AG09319 (cell line): ENCODE measurements at regions not wholly inside any gene's neighbourhood (a gene's known extent, or its start where the extent isn't known, plus 50 kb on each side); places are given as distances from the start of the nearest gene placed in this dataset.

Experiments
- DNase-seq: peaks from one replicate; pipeline ENCODE4 v3.0.0-alpha.2; 2010; ENCODE audit warnings: low read depth; ENCODE audit errors: extremely low read depth
- TF ChIP-seq, protein P1 (sequence below): IDR thresholded peaks from 2 replicates; pipeline ENCODE4 v1.5.1; 2011; ENCODE audit warnings: low read depth, mild to moderate bottlenecking, inconsistent platforms, low read length, moderate library complexity

DNA sequence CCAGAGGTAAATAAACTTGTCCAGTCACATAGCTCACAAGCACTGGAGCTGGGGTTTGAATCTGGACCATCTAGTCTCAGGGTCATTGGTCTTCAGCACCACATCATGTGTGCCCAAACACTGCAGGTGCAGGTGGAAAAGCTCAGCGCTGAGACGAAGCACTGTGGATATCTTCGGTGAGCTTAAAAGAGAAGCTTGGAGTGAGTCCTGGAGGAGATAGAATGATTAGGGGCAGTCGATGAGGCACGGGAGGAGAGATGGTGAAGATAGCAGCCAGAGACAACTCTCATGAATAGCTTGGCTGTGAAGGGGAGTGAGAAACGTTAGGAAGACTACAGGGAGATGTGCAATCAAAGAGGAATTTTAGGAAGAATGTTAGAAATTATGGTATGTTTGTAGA is 389.3 kb downstream of the FGF9 start:
- TF ChIP-seq, protein P1, sequence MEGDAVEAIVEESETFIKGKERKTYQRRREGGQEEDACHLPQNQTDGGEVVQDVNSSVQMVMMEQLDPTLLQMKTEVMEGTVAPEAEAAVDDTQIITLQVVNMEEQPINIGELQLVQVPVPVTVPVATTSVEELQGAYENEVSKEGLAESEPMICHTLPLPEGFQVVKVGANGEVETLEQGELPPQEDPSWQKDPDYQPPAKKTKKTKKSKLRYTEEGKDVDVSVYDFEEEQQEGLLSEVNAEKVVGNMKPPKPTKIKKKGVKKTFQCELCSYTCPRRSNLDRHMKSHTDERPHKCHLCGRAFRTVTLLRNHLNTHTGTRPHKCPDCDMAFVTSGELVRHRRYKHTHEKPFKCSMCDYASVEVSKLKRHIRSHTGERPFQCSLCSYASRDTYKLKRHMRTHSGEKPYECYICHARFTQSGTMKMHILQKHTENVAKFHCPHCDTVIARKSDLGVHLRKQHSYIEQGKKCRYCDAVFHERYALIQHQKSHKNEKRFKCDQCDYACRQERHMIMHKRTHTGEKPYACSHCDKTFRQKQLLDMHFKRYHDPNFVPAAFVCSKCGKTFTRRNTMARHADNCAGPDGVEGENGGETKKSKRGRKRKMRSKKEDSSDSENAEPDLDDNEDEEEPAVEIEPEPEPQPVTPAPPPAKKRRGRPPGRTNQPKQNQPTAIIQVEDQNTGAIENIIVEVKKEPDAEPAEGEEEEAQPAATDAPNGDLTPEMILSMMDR: no peak
- no peak for DNase-seq

DNA sequence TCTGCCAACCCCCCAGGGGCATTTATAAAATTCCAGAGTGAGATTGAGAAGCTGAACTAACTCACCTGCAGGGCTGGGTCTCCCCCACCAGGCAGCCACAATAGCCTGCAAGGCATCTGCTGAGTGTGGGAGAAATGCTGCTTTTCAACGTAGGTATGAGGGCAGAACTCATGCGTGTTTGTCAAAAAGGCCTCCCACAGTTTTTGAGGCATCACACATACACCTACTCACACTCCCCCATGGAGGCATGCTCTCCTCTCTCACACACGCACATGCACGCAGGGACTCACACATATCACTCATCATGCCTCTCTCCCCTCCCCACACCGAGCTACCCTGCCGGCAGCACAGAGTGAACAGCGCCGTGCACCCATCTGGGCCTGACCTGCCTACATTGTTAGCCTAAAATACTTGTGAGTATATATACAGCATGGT is 390.5 kb downstream of the FGF9 start:
- DNase-seq: no peak
- TF ChIP-seq, protein P1: no peak

DNA sequence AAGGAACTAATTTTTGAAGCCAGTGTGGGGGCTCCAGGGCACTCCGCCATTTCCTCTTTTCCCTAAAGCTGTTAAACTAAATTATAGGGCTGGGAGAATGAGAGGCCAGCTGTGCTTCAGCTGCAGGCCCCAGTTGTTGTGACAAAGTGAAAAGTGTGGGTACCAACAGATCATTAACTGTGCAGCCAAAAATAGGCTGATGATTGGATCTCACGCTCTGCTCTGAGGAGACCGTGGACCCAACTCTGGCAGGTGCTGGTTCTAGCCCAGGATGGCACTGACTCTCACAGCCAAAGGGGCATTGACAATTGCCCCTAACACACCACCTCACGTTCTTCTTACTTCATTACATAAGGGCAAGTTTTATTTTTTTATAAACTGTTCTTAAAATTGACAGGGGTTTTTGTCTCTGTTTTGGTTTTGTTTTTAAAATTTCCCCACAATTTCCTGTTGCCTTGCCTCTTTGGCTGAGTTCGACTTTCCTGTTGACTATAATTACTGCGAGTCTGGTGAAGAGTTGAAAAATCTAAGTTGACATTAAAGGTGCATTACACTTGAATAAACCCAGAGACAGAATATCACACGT is 391.0 kb downstream of the FGF9 start:
- DNase-seq: no peak
- TF ChIP-seq, protein P1: no peak

DNA sequence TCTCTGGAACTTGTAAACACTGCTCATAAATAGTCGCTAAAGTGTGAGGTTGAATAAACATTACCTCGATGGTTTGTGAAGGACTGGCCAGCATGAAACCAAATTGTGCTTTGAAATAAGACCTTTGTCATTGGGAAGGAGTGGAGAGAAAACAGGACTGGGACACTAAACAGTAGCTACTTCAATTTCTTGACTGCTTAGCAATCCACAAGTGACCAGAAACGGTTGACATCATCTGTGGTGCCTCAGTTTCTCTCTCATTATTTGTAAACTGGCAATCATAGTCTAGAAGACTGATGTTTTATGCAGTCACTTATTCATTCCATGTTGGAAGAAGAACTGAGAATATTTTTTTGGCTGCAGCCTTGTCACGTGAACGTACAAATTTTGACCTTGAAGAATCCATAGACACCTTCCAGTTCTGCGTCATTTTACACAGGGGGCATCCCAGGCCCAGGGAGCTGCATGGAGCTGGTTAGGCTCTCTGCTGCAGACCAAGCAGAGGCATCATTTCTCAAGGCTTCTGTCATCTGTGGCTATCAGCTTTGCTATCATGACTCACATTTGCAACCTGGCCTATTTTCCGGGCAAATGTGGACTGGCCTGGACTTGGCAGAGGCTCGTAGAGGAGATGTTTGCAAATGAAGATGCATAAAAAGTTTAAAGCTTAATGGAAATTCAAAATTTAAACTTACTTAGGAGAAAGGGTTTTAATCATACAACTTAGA is 391.8 kb downstream of the FGF9 start:
- DNase-seq: no peak
- TF ChIP-seq, protein P1: no peak

DNA sequence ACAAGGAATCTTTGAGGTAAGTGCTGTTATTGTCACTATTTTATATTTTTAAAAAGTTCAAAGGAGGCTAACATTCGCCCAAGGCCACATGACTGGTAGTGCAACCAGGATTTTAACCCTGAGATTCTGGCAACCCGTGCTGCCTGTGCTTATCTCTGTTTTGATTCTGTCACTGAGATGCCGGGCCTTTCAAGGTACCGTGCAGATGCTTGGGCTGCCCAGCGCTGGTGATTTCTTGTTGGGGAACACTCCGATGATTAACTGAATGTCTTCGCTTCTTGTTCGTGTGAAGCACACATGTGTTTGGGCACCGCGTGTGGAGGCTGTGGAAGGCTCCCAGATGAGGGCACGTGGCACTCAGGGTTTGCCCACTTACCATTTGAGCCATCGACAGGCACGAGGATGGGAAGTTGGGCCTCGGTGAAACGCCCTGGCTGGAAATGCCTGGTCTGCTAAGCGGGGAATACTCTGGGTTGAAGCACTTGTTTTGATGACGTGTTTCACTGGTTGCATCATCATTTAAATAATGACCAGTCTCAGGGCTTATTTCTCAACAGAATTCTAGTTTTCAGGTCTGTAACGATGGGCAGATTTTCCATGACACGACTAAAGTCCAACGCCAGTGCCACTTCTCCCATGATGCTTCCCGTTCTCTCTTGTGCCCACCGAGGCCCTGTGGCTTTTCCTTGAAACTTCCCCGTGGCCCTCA is 392.7 kb downstream of the FGF9 start:
- DNase-seq: no peak
- TF ChIP-seq, protein P1: no peak

DNA sequence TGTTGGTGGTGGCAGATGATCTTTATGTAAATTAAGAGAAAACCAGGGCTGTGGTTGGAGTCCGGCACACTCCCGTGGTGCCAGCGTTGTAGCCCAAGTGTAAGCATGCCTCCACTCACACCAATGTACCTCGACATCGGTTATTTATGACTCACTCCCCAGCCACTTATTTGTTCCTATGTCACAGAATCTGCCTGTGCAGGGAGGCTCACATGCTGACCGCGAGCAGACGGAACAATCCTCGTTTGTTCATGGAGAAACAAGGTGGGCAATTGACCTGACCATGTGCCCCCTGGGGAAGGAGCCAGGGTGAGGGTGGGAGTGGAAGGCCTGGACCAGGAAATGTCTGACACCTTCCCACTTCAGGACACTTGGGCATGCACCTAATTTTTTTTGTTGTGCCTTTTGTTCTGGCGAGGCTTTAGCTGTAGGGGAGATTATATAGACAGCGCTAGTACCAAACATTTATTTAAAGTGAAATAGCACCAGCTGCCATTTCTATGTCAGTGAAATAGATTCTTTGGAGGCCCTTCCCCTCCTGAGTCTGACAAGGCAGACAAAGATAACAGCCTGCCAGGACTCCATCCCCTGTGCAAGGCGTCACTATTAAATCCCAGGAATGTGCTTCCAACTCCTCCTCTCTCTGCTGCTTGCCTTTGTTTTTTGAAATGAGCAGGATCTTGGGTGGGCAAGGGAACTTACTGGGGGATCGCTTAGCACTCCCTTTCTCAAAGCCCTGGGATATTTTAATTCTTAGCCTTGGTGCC is 394.2 kb downstream of the FGF9 start:
- no peak for DNase-seq
- TF ChIP-seq, protein P1: no peak
